Muscle layer of colon (tissue), 2 donors: ENCODE measurements at regions not wholly inside any gene's neighbourhood (a gene's known extent, or its start where the extent isn't known, plus 50 kb on each side); places are given as distances from the start of the nearest gene placed in this dataset.

ENCODE experiments used
- H3K27ac ChIP-seq: one replicate; pipeline ENCODE4 v1.7.0; 2013; ENCODE audit warnings: low read depth, mild to moderate bottlenecking, low read length, moderate library complexity
- H3K27me3 ChIP-seq, 2 donors: one replicate each; pipeline ENCODE4 v1.7.0; 2013; ENCODE audit warnings: low read length in 2 of 2, mild to moderate bottlenecking in 2 of 2; ENCODE audit not compliant: insufficient read depth in 2 of 2, control insufficient read depth in 1 of 2
- H3K36me3 ChIP-seq: one replicate; pipeline ENCODE4 v1.7.0; 2013; ENCODE audit warnings: mild to moderate bottlenecking, low read length; ENCODE audit not compliant: insufficient read depth
- H3K4me1 ChIP-seq: one replicate; pipeline ENCODE4 v1.7.0; 2013; ENCODE audit warnings: mild to moderate bottlenecking, low read length; ENCODE audit not compliant: insufficient read depth
- H3K4me3 ChIP-seq, 2 donors: one replicate each; pipeline ENCODE4 v1.7.0; 2013; ENCODE audit warnings: low read length in 2 of 2, low read depth in 1 of 2, mild to moderate bottlenecking in 1 of 2, moderate library complexity in 1 of 2
- H3K9ac ChIP-seq: one replicate; pipeline ENCODE4 v1.7.0; 2013; ENCODE audit warnings: low read length
- H3K9me3 ChIP-seq: one replicate; pipeline ENCODE4 v1.7.0; 2013; ENCODE audit warnings: mild to moderate bottlenecking, low read length
- donor health status: abdominal sarcoma.
- donor health status: Adenocarcinoma of cecum.

DNA sequence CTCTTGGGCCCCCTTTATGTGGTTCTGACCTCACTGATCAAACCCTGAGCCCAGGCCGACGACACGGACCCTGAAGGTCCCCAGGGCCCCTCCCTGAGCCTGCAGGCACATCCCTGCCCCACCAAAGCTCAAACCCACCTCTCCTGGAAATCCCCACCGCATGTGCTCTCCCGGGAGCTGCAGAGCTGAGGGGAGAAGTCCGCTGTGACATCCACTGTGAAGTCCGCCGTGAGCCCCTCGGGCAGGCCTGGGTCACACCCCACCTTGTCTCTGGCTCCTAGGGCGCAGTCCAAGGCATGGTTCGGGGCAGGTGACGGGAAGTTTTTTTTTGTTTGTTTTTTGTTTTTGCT, 100.2 kb downstream of the MICALL2 start:
- Histone ChIP-seq H3K4me1 (no peaks in the 10 kb centered on the region), H3K27me3 (peaks cover 0 to 29% of the 10 kb centered on the region in 2 donors), H3K36me3 (no peaks in the 10 kb centered on the region), H3K9ac (no peak overlapping the region), H3K4me3 (no peak overlapping the region), H3K9me3 (no peaks in the 10 kb centered on the region), H3K27ac (no peak overlapping the region)

GRCh38 chr7:1359681-1360485, 99.4 kb downstream of the MICALL2 start:
- no peaks in the 10 kb centered on the region for H3K9me3 ChIP-seq
- no peaks in the 10 kb centered on the region for H3K4me1 ChIP-seq
- no peak overlapping the region for H3K4me3 ChIP-seq
- no peaks in the 10 kb centered on the region for H3K36me3 ChIP-seq
- H3K27ac ChIP-seq = no peak overlapping the region
- H3K27me3 ChIP-seq = peaks cover 0 to 20% of the 10 kb centered on the region in 2 donors
- H3K9ac ChIP-seq = no peak overlapping the region

GRCh38 chr7:1360521-1360971, 98.7 kb downstream of the MICALL2 start:
- Histone ChIP-seq H3K4me3 (no peak overlapping the region), H3K36me3 (no peaks in the 10 kb centered on the region), H3K4me1 (no peaks in the 10 kb centered on the region), H3K9ac (no peak overlapping the region), H3K27ac (no peak overlapping the region), H3K27me3 (peaks cover 3 to 13% of the 10 kb centered on the region in 2 donors), H3K9me3 (peaks cover 1% of the 10 kb centered on the region)

- Histone ChIP-seq H3K4me1 (no peaks in the 10 kb centered on the region), H3K27ac (no peak overlapping the region), H3K9ac (no peak overlapping the region), H3K27me3 (peaks cover 5 to 13% of the 10 kb centered on the region in 2 donors), H3K4me3 (no peak overlapping the region), H3K9me3 (peaks cover 4% of the 10 kb centered on the region), H3K36me3 (no peaks in the 10 kb centered on the region)
Observed at GRCh38 chr7:1361016-1361755, 98.1 kb downstream of the MICALL2 start.

DNA sequence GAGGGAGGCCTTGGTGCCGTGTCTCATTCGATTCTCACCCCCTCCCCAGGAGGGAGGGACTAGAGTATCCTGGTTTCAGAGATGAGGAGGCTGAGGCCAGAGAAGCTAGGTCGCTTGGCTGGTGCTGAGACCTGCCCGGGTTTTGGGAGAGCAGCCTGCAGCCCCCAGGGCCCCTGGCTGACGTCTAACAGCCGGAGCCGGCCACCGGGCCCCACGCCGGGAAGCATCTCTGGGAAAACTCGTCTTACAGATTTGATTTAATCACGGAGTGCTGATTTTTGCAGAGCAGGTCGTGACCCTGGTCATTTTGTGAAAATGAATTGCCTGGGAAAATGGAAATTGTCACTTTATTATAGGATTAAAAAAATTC, 97.5 kb downstream of the MICALL2 start:
- Histone ChIP-seq H3K4me1 (no peaks in the 10 kb centered on the region), H3K9ac (no peak overlapping the region), H3K4me3 (no peak overlapping the region), H3K9me3 (peaks cover 4% of the 10 kb centered on the region), H3K36me3 (no peaks in the 10 kb centered on the region), H3K27ac (no peak overlapping the region), H3K27me3 (peaks cover 5 to 15% of the 10 kb centered on the region in 2 donors)

DNA sequence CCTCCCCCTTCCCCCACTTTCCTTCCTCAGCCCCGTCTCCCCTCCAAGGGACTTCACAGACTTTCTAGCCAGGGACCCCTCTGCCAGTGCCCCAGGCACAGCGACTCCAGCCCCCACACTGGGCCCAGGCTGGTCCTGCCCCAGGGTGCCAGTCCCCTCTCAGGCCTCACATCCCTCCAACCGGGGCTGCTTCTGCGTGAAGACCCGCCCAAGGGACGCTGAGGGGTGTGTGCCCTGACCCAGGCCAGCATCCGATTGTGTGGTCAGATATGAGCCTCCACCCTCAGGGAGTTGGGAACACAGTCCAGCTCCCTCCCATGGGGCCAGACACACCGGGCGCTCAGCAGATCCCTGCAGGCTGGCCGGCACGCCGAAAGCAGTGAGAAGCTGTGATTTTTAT, 97.0 kb downstream of the MICALL2 start:
- Histone ChIP-seq H3K4me1 (no peaks in the 10 kb centered on the region), H3K9ac (no peak overlapping the region), H3K27ac (no peak overlapping the region), H3K9me3 (peaks cover 4% of the 10 kb centered on the region), H3K27me3 (peaks cover 5 to 9% of the 10 kb centered on the region in 2 donors), H3K4me3 (no peak overlapping the region), H3K36me3 (no peaks in the 10 kb centered on the region)

DNA sequence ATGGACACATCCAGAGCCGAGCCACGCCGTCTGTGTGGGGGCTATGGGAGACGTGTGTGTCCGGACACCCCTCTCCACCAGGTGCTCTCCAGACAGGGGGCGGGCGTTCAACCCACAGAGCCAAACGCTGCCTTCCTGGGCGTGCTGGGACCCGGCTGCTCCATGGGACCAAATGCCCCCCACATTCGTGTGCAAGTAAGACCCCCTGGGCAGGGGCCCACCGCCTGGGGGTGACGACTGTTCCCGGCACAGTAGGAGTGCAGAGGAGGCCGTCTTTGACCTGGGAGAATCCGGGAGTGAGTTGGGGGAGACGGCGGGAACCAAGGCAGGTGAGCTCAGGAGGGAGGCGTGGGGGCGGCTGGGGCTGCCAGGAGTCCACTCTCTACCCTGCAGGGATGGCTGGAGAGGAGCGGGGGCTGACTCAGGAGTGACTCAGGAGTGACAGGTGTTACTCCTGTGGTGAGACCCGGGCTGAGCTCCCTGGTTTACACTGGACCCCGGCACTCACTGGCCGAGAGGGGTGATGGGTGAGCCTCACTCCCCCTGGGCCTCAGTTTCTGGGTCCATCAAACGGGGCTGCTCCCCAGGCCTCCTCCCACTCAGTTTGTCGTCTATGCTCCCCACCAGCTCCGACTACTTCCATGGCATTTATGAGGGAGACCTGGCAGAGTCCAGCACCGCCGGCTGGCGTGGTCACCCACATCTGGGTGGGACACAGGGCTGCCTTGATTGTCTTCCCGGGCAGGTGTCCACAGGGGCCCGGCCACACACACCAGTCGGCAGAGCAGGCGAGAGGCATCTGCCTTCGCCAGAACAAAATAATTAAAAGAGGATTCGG, 95.0 kb downstream of the MICALL2 start:
- H3K4me3 ChIP-seq = no peak overlapping the region
- peaks cover 13 to 24% of the 10 kb centered on the region in 2 donors for H3K27me3 ChIP-seq
- H3K4me1 ChIP-seq = no peaks in the 10 kb centered on the region
- no peaks in the 10 kb centered on the region for H3K36me3 ChIP-seq
- peaks cover 4% of the 10 kb centered on the region for H3K9me3 ChIP-seq
- no peak overlapping the region for H3K27ac ChIP-seq
- H3K9ac ChIP-seq = no peak overlapping the region

DNA sequence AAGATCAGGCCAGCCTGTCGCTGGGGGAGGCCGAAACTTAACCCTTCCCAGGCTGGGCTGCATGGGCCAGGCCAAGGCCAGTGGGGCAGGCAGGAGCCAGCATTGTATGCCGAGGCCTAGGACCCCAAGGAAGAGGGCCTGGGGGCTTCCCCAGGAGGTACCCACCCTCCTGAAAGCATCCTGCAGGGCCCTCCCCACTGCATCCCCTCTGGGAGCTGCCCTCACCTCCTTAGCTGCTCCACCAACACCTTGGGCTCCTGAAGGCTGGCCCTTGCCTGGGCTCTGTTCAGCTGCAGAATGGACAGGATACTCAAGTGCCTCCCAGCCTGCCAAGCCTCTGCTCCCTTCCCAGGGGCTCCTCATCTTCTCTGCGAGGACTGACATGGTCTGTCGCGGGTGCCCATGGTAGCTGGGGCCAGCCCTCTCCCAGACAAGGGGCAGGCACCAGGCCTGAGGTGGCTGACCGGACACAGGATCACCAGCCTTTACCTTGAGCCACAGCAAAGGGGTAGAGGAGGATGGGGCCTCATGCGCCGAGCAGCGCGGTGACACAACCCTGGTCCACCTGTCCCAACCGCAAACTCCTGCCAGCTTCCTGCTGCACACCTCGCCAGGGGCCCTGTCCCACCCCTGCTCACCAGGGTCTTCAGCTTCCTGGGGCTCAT, 94.2 kb downstream of the MICALL2 start:
- H3K4me3 ChIP-seq = no peak overlapping the region
- no peaks in the 10 kb centered on the region for H3K36me3 ChIP-seq
- peaks cover 17 to 32% of the 10 kb centered on the region in 2 donors for H3K27me3 ChIP-seq
- H3K9me3 ChIP-seq = peaks cover 4% of the 10 kb centered on the region
- no peaks in the 10 kb centered on the region for H3K4me1 ChIP-seq
- no peak overlapping the region for H3K9ac ChIP-seq
- H3K27ac ChIP-seq = no peak overlapping the region

DNA sequence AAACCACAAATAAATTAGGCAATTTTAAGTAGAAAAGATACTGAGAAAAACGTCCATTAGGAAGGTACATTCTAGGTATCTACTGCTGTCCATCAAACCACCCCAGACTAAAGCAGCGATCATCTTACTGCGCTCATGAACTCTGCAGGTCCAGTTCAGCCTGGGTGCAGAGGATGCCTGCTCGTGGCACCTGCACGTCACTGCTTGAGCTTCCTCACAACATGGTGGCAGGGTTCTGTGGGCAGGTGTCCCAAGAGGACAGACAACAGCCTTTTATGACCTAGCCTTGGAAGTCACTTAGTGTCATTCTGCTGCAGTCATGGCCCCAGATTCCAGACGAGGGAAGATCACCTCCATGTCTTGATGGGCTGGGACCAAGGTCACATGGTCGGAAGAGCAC, 93.4 kb downstream of the MICALL2 start:
- no peaks in the 10 kb centered on the region for H3K4me1 ChIP-seq
- peaks cover 4% of the 10 kb centered on the region for H3K9me3 ChIP-seq
- H3K27me3 ChIP-seq = peaks cover 24 to 40% of the 10 kb centered on the region in 2 donors
- no peak overlapping the region for H3K27ac ChIP-seq
- no peak overlapping the region for H3K9ac ChIP-seq
- H3K4me3 ChIP-seq = no peak overlapping the region
- H3K36me3 ChIP-seq = no peaks in the 10 kb centered on the region

GRCh38 chr7:1366801-1367405, 92.4 kb downstream of the MICALL2 start:
- Histone ChIP-seq H3K9ac (no peak overlapping the region), H3K9me3 (peaks cover 4% of the 10 kb centered on the region), H3K27me3 (peaks cover 24 to 46% of the 10 kb centered on the region in 2 donors), H3K4me3 (no peak overlapping the region), H3K27ac (no peak overlapping the region), H3K4me1 (no peaks in the 10 kb centered on the region), H3K36me3 (no peaks in the 10 kb centered on the region)
